Thoracic aorta (tissue), 2 donors: ENCODE measurements at regions not wholly inside any gene's neighbourhood (a gene's known extent, or its start where the extent isn't known, plus 50 kb on each side); places are given as distances from the start of the nearest gene placed in this dataset.

ENCODE experiments used
- ATAC-seq: fragments of 150-250 bp; one replicate; pipeline ENCODE4 v1.8.0; 2017; ENCODE audit warnings: low read depth; ENCODE audit not compliant: insufficient number of reproducible peaks, low FRiP score
- DNase-seq: peaks from one replicate; pipeline ENCODE4 v3.0.0-alpha.2; 2020; ENCODE audit warnings: low spot score
- H3K27ac ChIP-seq, 2 donors: fragments of 200-600 bp; sonication (generic); 1 replicate in 1 of 2; 2 replicates in 1 of 2; pipeline ENCODE4 v1.5.1; 2016; ENCODE audit warnings: mild to moderate bottlenecking in 2 of 2, moderate library complexity in 2 of 2
- H3K27me3 ChIP-seq: fragments of 200-600 bp; sonication (generic); replicated peaks from 2 replicates; pipeline ENCODE4 v1.6.0; 2016; ENCODE audit warnings: mild to moderate bottlenecking; ENCODE audit not compliant: insufficient read depth
- H3K36me3 ChIP-seq: fragments of 200-600 bp; sonication (generic); one replicate; pipeline ENCODE4 v1.5.1; 2016
- H3K4me1 ChIP-seq, 2 donors: fragments of 200-600 bp; sonication (generic); 1 replicate in 1 of 2; 2 replicates in 1 of 2; pipeline versions ENCODE4 v1.5.1 to v1.6.0; 2016; ENCODE audit warnings: low read depth in 2 of 2, mild to moderate bottlenecking in 1 of 2; ENCODE audit not compliant: control insufficient read depth in 1 of 2
- H3K4me3 ChIP-seq: fragments of 200-600 bp; sonication (generic); 2 replicates; pipeline ENCODE4 v1.5.1; 2016; ENCODE audit warnings: mild to moderate bottlenecking
- H3K9me3 ChIP-seq: fragments of 200-600 bp; sonication (generic); 2 replicates; pipeline ENCODE4 v1.5.1; 2016
- TF ChIP-seq, protein P1 (sequence below): fragments of 200-600 bp; sonication (generic); IDR thresholded peaks from one replicate; pipeline ENCODE4 v1.5.1; 2019; ENCODE audit warnings: antibody characterized with exemption

DNA sequence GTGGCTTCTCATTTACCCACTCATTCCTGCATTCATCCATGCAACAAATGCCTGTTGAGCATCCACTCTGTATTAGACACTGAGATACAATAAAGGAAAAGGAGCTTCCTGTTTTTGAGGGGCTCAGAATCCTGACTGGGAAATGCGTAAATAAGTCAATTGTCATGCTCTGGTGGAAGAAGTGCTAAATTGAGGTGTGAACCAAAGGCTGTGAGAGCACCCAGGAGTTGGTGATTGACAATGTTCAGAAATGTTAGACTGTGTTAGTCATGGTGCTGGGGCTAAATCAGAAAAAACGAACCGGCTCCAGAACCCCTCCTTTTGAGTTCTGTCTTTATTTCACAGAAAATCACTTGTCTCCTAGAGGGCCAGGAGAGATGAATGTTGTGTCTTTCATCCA, 558.6 kb upstream of the SGCD start:
- no peaks in the 10 kb centered on the region for H3K27me3 ChIP-seq
- no peaks in the 10 kb centered on the region for H3K9me3 ChIP-seq
- H3K36me3 ChIP-seq = no peaks in the 10 kb centered on the region
- H3K4me3 ChIP-seq = no peak overlapping the region
- no peak for DNase-seq
- no peak overlapping the region for H3K27ac ChIP-seq
- no peaks in the 10 kb centered on the region for H3K4me1 ChIP-seq
- TF ChIP-seq, protein P1, sequence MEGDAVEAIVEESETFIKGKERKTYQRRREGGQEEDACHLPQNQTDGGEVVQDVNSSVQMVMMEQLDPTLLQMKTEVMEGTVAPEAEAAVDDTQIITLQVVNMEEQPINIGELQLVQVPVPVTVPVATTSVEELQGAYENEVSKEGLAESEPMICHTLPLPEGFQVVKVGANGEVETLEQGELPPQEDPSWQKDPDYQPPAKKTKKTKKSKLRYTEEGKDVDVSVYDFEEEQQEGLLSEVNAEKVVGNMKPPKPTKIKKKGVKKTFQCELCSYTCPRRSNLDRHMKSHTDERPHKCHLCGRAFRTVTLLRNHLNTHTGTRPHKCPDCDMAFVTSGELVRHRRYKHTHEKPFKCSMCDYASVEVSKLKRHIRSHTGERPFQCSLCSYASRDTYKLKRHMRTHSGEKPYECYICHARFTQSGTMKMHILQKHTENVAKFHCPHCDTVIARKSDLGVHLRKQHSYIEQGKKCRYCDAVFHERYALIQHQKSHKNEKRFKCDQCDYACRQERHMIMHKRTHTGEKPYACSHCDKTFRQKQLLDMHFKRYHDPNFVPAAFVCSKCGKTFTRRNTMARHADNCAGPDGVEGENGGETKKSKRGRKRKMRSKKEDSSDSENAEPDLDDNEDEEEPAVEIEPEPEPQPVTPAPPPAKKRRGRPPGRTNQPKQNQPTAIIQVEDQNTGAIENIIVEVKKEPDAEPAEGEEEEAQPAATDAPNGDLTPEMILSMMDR = no peak
- ATAC-seq = no peak

DNA sequence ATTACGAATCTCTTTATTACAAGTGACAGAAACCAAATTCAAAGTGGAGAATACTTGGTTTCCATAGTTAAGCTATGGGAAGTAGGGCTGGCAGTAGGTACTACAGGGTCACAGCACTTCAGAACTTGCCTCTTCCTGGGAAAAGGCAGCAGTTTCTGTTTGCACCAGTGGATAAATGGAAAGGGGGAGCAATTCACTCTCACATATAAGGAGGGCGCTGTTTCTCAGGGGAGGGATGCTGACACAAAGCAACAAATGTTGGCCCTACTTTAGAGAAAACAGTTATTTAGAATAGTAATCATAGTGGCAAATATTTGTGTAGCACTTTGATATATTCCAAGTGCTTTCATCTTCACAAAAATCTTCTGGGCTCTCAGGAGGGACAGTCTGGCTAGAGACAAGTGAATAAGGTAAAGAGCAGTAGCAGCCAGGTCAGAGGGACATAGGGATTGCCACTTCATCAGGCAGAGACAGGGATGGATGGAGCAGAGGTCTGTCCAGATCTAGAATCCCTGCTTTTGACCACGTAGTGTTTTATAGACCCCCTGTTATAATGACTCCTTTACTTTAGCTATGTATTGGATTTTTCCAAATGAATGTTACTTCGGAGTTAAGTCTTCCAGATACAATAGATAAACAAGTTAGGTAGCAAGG, 554.8 kb upstream of the SGCD start:
- H3K4me3 ChIP-seq = no peak overlapping the region
- no peaks in the 10 kb centered on the region for H3K27me3 ChIP-seq
- no peak overlapping the region for H3K27ac ChIP-seq
- ATAC-seq (no peak), DNase-seq (no peak)
- H3K4me1 ChIP-seq = no peaks in the 10 kb centered on the region
- H3K9me3 ChIP-seq = no peaks in the 10 kb centered on the region
- TF ChIP-seq, protein P1 = no peak
- H3K36me3 ChIP-seq = no peaks in the 10 kb centered on the region

DNA sequence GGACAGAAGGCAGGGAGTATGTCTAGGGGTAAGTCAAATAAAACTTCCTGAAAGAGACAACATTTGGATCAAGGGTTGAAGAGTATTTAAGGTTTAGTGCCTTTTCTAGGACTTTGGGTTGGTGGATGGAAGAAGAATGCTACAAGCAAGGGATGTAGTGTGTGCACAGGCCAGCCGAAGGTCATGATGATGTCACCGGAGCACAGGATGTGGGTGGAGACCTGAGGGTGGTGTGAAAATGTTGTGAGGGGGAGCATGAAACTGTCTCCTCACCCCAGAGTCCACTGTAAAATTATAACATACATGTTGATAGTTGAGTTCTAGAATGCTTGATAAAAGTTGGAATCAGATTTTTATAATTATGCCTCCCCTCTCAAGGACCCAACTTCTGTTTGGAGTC, 553.3 kb upstream of the SGCD start:
- H3K9me3 ChIP-seq = no peaks in the 10 kb centered on the region
- TF ChIP-seq, protein P1 = no peak
- DNase-seq (no peak), ATAC-seq (no peak)
- H3K27me3 ChIP-seq = no peaks in the 10 kb centered on the region
- no peak overlapping the region for H3K27ac ChIP-seq
- H3K4me1 ChIP-seq = no peaks in the 10 kb centered on the region
- no peaks in the 10 kb centered on the region for H3K36me3 ChIP-seq
- no peak overlapping the region for H3K4me3 ChIP-seq

DNA sequence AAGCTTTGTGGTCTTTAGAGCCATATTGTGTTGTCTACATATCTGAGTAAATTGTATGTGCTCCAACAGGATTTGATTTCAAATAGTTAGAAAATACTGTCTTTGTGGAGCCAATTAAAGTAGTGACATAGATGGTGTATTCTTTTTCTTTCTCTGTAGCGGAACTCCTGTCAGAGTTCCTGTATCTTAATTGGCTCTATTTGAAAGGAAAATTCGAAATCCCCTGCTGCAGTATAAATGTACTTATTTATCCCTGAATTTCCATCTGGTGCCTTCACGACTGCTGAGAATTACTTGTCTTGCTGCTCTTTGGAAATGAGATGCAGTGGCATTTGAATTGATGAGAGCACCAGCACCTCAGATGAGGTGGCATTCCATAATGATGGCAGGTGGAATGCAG, 546.7 kb upstream of the SGCD start:
- no peak for ATAC-seq
- TF ChIP-seq, protein P1 = no peak

DNA sequence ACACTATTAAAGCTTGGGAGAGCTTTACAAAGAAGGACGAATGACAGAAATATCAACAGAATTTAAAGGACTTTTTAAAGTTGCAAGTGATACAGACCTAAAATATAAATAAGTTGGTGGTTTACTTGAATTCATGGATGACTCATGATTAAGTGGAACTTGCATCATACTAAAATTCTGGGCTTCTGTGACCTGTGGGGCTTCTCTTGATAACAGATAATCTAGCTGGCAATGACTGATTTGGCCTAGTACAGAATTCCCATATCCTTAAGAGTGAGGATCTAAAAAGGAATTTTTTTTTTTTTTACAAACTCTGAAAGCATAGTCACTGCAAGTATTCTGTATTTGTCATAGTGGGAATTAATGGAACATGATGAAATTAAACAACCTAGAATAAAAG, 543.7 kb upstream of the SGCD start:
- Histone ChIP-seq H3K27ac (no peak overlapping the region), H3K4me3 (no peak overlapping the region), H3K36me3 (no peaks in the 10 kb centered on the region), H3K27me3 (no peaks in the 10 kb centered on the region), H3K9me3 (no peaks in the 10 kb centered on the region), H3K4me1 (no peaks in the 10 kb centered on the region)
- ATAC-seq (no peak), DNase-seq (no peak)
- TF ChIP-seq, protein P1 = no peak

More for the DNA sequence above, 546.7 kb upstream of the SGCD start:
- H3K9me3 ChIP-seq = no peaks in the 10 kb centered on the region
- no peak for DNase-seq
- no peaks in the 10 kb centered on the region for H3K27me3 ChIP-seq
- no peaks in the 10 kb centered on the region for H3K4me1 ChIP-seq
- H3K36me3 ChIP-seq = no peaks in the 10 kb centered on the region
- H3K27ac ChIP-seq = no peak overlapping the region
- H3K4me3 ChIP-seq = no peak overlapping the region
